ENCODE measurements at regions not wholly inside any gene's neighbourhood (a gene's known extent, or its start where the extent isn't known, plus 50 kb on each side); places are given as distances from the start of the nearest gene placed in this dataset.

- Histone ChIP-seq H3K9ac (ENCODE audit: control insufficient read depth, insufficient read depth, low read length) (no peak overlapping the region), H3K4me2 (ENCODE audit: control insufficient read depth, insufficient read depth) (no peak overlapping the region), H3K79me2 (ENCODE audit: control insufficient read depth, insufficient read depth, low read length) (no peaks in the 10 kb centered on the region), H2AFZ (ENCODE audit: control insufficient read depth, low read depth, low read length) (no peak overlapping the region), H3K27ac (ENCODE audit: control insufficient read depth, insufficient read depth) (no peak overlapping the region), H3K36me3 (ENCODE audit: control insufficient read depth in 2 of 2, insufficient read depth in 2 of 2, low read length in 1 of 2) (no peaks in the 10 kb centered on the region), H3K4me1 (ENCODE audit: control insufficient read depth, insufficient read depth, low read length) (no peaks in the 10 kb centered on the region), H3K9me3 (replicated peaks; ENCODE audit: control insufficient read depth, insufficient read depth, low read length) (no peaks in the 10 kb centered on the region), H3K4me3 (no peak overlapping the region), H3K27me3 (replicated peaks in 1 of 2; ENCODE audit: control insufficient read depth in 2 of 2, insufficient read depth in 2 of 2, low read length in 1 of 2) (peaks cover 0 to 2% of the 10 kb centered on the region in 2 experiments; a peak in 2 of 4 replicates), H4K20me1 (ENCODE audit: control insufficient read depth, insufficient read depth) (no peaks in the 10 kb centered on the region)
- ChIA-PET CTCF (interaction anchor here (1.0 kb wide), 1 partner anchor 10 kb away, joined by 5 read pairs; no protein-coding TSS in a partner anchor), SMC1A (ENCODE audit: uncharacterized antibody, unreplicated experiment) (no interaction called here), POLR2A (no interaction called here), RAD21 (ENCODE audit: unreplicated experiment) (interaction anchor here (1.0 kb wide), 1 partner anchor 158 kb away, joined by 3 read pairs; no protein-coding TSS in a partner anchor)
- no peak for FAIRE-seq
- no peak for ATAC-seq
- intact Hi-C loops (cut with micrococcal nuclease; ENCODE audit: unreplicated experiment) = no loop called here
- DNase-seq (ENCODE audit: low read depth, low spot score) = no peak
- BruUV-seq (replicated peaks) = no TSS peak
- in situ Hi-C loops (cut with MboI) = no loop called here
- 59% methylated on average over 4 of the region's 4 CpGs for WGBS (ENCODE audit: insufficient coverage, insufficient replicate concordance, low lambda C conversion rate, missing lambda C conversion rate)
- no peak for TF ChIP-seq CBFB (IDR thresholded peaks at IDR 0.05; ENCODE audit: low read depth)
- TF ChIP-seq SIN3A (IDR thresholded peaks at IDR 0.05; ENCODE audit: low read depth, low read length) = no peak
- TF ChIP-seq CBX3 (IDR thresholded peaks at IDR 0.05; ENCODE audit: borderline replicate concordance, low read depth) = no peak
Observed at GRCh38 chr1:58006421-58007046, 540.0 kb downstream of the OMA1 start.

DNA sequence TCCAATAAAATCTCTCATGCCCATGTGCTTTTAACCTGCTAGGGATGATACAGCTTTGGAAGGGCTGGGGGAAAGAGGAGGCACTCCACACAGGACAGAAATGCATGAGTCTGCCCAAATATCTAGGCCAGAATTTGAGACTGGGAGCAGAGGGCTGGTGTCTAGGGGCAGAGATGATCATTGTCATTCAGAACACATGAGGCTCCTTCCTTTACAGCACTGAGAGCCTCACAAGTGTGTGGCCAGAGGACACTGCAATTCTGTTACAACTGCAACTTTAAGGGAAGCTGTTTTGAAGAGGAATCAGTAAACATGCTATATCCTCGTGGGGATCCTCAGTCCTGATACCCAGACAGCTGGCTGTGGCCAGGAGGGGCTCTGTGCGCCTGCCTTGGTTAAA is 541.3 kb downstream of the OMA1 start:
- CTCF ChIA-PET = interaction anchor here (1.9 kb wide), 1 partner anchor 9 kb away, joined by 6 read pairs; no protein-coding TSS in a partner anchor
- POLR2A ChIA-PET = interaction anchor here (0.7 kb wide), 1 partner anchor 220 kb away, joined by 3 read pairs; no protein-coding TSS in a partner anchor
- no peak for TF ChIP-seq USF1 (IDR thresholded peaks at IDR 0.05; ENCODE audit: borderline replicate concordance, extremely low read length, insufficient read depth, low read depth, low read length)
- no peak for TF ChIP-seq SREBF1 (IDR thresholded peaks at IDR 0.05; ENCODE audit: low read length)
- no peak for TF ChIP-seq FOS (IDR thresholded peaks at IDR 0.05; ENCODE audit: borderline replicate concordance, extremely low read depth, insufficient read length)
- TF ChIP-seq, protein P1, sequence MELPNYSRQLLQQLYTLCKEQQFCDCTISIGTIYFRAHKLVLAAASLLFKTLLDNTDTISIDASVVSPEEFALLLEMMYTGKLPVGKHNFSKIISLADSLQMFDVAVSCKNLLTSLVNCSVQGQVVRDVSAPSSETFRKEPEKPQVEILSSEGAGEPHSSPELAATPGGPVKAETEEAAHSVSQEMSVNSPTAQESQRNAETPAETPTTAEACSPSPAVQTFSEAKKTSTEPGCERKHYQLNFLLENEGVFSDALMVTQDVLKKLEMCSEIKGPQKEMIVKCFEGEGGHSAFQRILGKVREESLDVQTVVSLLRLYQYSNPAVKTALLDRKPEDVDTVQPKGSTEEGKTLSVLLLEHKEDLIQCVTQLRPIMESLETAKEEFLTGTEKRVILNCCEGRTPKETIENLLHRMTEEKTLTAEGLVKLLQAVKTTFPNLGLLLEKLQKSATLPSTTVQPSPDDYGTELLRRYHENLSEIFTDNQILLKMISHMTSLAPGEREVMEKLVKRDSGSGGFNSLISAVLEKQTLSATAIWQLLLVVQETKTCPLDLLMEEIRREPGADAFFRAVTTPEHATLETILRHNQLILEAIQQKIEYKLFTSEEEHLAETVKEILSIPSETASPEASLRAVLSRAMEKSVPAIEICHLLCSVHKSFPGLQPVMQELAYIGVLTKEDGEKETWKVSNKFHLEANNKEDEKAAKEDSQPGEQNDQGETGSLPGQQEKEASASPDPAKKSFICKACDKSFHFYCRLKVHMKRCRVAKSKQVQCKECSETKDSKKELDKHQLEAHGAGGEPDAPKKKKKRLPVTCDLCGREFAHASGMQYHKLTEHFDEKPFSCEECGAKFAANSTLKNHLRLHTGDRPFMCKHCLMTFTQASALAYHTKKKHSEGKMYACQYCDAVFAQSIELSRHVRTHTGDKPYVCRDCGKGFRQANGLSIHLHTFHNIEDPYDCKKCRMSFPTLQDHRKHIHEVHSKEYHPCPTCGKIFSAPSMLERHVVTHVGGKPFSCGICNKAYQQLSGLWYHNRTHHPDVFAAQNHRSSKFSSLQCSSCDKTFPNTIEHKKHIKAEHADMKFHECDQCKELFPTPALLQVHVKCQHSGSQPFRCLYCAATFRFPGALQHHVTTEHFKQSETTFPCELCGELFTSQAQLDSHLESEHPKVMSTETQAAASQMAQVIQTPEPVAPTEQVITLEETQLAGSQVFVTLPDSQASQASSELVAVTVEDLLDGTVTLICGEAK (IDR thresholded peaks at IDR 0.05; ENCODE audit: borderline replicate concordance) = no peak
- no peak for TF ChIP-seq IRF4 (IDR thresholded peaks at IDR 0.05; ENCODE audit: low read depth, low read length)

More for the DNA sequence above, 541.3 kb downstream of the OMA1 start:
- DNase-seq (ENCODE audit: low read depth, low spot score) = no peak
- in situ Hi-C loops (cut with MboI) = no loop called here
- H3K79me2 ChIP-seq (ENCODE audit: control insufficient read depth, insufficient read depth, low read length) = no peaks in the 10 kb centered on the region
- no peaks in the 10 kb centered on the region for H4K20me1 ChIP-seq (ENCODE audit: control insufficient read depth, insufficient read depth)
- H3K27me3 ChIP-seq (replicated peaks in 1 of 2; ENCODE audit: control insufficient read depth in 2 of 2, insufficient read depth in 2 of 2, low read length in 1 of 2) = peaks cover 0 to 2% of the 10 kb centered on the region in 2 experiments; a peak in 2 of 4 replicates
- no peak for FAIRE-seq
- BruUV-seq (replicated peaks) = no TSS peak
- 25% methylated on average over 2 of the region's 2 CpGs for WGBS (ENCODE audit: insufficient coverage, insufficient replicate concordance, low lambda C conversion rate, missing lambda C conversion rate)
- no peaks in the 10 kb centered on the region for H3K36me3 ChIP-seq (ENCODE audit: control insufficient read depth in 2 of 2, insufficient read depth in 2 of 2, low read length in 1 of 2)
- H3K4me3 ChIP-seq = no peak overlapping the region
- SMC1A ChIA-PET (ENCODE audit: uncharacterized antibody, unreplicated experiment) = interaction anchor here (1.4 kb wide), 1 partner anchor 8 kb away, joined by 3 read pairs; no protein-coding TSS in a partner anchor
- H3K4me1 ChIP-seq (ENCODE audit: control insufficient read depth, insufficient read depth, low read length) = no peaks in the 10 kb centered on the region
- no peak overlapping the region for H2AFZ ChIP-seq (ENCODE audit: control insufficient read depth, low read depth, low read length)
- no peak overlapping the region for H3K9ac ChIP-seq (ENCODE audit: control insufficient read depth, insufficient read depth, low read length)
- RAD21 ChIA-PET (ENCODE audit: unreplicated experiment) = no interaction called here
- intact Hi-C loops (cut with micrococcal nuclease; ENCODE audit: unreplicated experiment) = no loop called here
- no peak overlapping the region for H3K27ac ChIP-seq (ENCODE audit: control insufficient read depth, insufficient read depth)
- no peak for ATAC-seq
- H3K4me2 ChIP-seq (ENCODE audit: control insufficient read depth, insufficient read depth) = no peak overlapping the region
- no peaks in the 10 kb centered on the region for H3K9me3 ChIP-seq (replicated peaks; ENCODE audit: control insufficient read depth, insufficient read depth, low read length)

All from GM12878 (cell line).